OCI-LY1 (cell line): ENCODE measurements at regions not wholly inside any gene's neighbourhood (a gene's known extent, or its start where the extent isn't known, plus 50 kb on each side); places are given as distances from the start of the nearest gene placed in this dataset.

Source experiments
- H2AFZ ChIP-seq: fragments of 200-600 bp; sonication (generic), shearing (Covaris generic); 2 replicates; pipeline ENCODE4 v1.6.0; 2014; ENCODE audit warnings: antibody characterized with exemption, mild to moderate bottlenecking, low read length
- H3F3A ChIP-seq: fragments of 200-600 bp; sonication (generic), shearing (Covaris generic); 2 replicates; pipeline ENCODE4 v1.6.0; 2014; ENCODE audit warnings: mild to moderate bottlenecking, antibody characterized with exemption, low read length, moderate library complexity; ENCODE audit not compliant: insufficient read depth
- H3K27ac ChIP-seq: fragments of 200-600 bp; sonication (generic); 2 replicates; pipeline ENCODE4 v1.5.1; 2014; ENCODE audit warnings: low read length, mixed run types, mild to moderate bottlenecking, low read depth; ENCODE audit not compliant: poor library complexity, severe bottlenecking
- H3K27me3 ChIP-seq: fragments of 200-600 bp; sonication (generic); 2 replicates; pipeline ENCODE4 v1.6.0; 2014; ENCODE audit warnings: antibody characterized with exemption, mild to moderate bottlenecking, low read length, moderate library complexity; ENCODE audit not compliant: insufficient read depth
- H3K36me3 ChIP-seq: fragments of 200-600 bp; sonication (generic); 2 replicates; pipeline ENCODE4 v1.6.1; 2014; ENCODE audit warnings: mild to moderate bottlenecking, antibody characterized with exemption, low read length, moderate library complexity, mixed read lengths; ENCODE audit not compliant: insufficient read depth
- H3K4me1 ChIP-seq: fragments of 200-600 bp; sonication (generic); 2 replicates; pipeline ENCODE4 v1.5.1; 2014; ENCODE audit warnings: mild to moderate bottlenecking, low read length, moderate library complexity; ENCODE audit not compliant: insufficient read depth, severe bottlenecking
- H3K4me2 ChIP-seq: fragments of 200-600 bp; sonication (generic), shearing (Covaris generic); 2 replicates; pipeline ENCODE4 v1.6.1; 2014; ENCODE audit warnings: low read length
- H3K4me3 ChIP-seq: fragments of 200-600 bp; sonication (generic); 2 replicates; pipeline ENCODE4 v1.5.1; 2014; ENCODE audit warnings: low read length, low read depth, mild to moderate bottlenecking, mixed read lengths; ENCODE audit not compliant: poor library complexity, severe bottlenecking
- H3K79me2 ChIP-seq: fragments of 200-600 bp; shearing (Covaris generic); 2 replicates; pipeline ENCODE4 v1.6.1; 2016; ENCODE audit warnings: mixed run types, low read length, mixed read lengths; ENCODE audit not compliant: insufficient read depth
- H3K9ac ChIP-seq: fragments of 200-600 bp; sonication (generic), shearing (Covaris generic); 2 replicates; pipeline ENCODE4 v1.6.1; 2014; ENCODE audit warnings: mild to moderate bottlenecking, low read length, mixed read lengths
- H3K9me2 ChIP-seq: fragments of 200-600 bp; sonication (generic), shearing (Covaris generic); 2 replicates; pipeline ENCODE4 v1.6.1; 2014; ENCODE audit warnings: low read depth, mild to moderate bottlenecking, low read length, mixed read lengths
- H3K9me3 ChIP-seq: fragments of 200-600 bp; shearing (Covaris generic); 2 replicates; pipeline ENCODE4 v1.6.1; 2014; ENCODE audit warnings: low read length, mixed read lengths
- H4K20me1 ChIP-seq: fragments of 200-600 bp; sonication (generic), shearing (Covaris generic); 2 replicates; pipeline ENCODE4 v1.6.0; 2016; ENCODE audit warnings: mild to moderate bottlenecking, low read length; ENCODE audit not compliant: insufficient read depth
- EZH2 ChIP-seq: fragments of 200-600 bp; sonication (generic), shearing (Covaris generic); IDR thresholded peaks from 2 replicates; pipeline ENCODE4 v1.8.0; 2017; ENCODE audit warnings: borderline replicate concordance, mixed run types, mild to moderate bottlenecking, antibody characterized with exemption, low read length, moderate library complexity, mixed read lengths
- TF ChIP-seq, protein P1 (sequence below): fragments of 200-600 bp; sonication (generic), shearing (Covaris generic); IDR thresholded peaks from 2 replicates; pipeline ENCODE4 v1.5.1; 2017; ENCODE audit warnings: mild to moderate bottlenecking, antibody characterized with exemption, low read length, moderate library complexity, mixed read lengths

DNA sequence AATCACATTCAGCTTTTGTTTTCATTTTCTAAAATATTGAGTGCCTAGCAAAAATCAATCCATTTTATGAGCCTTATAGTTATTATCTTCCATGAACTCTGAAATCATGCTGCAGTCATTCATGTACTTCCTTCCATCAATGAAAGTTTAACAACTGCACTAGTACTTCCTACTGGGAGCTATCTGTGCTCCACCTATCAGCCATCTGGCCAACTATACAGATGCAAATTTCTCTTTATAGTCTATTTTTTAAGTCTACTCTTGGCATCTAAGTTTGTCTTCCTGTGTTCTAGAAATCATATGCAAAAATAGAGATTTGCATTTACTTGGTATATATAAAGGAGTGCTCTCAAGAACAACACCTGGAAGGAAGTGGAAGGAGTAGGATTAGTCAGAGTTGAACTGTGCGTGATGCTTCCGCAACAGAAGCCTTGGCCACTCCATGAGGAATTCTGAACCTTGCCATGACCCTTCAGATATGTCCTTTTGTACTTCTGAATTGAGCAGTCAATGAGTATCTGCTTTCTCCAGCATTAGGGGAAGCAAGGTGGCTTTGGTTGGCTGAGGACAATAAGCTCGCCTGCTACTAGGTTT lies 403.2 kb upstream of the ADAMTS5 start:
- Histone ChIP-seq H3K9ac (no peak overlapping the region), H4K20me1 (no peaks in the 10 kb centered on the region), H3K4me2 (no peak overlapping the region), H3K4me3 (no peak overlapping the region), H3K79me2 (no peaks in the 10 kb centered on the region), H3K9me2 (no peaks in the 10 kb centered on the region), H2AFZ (no peak overlapping the region), H3F3A (no peaks in the 10 kb centered on the region), H3K27me3 (no peaks in the 10 kb centered on the region), H3K4me1 (no peaks in the 10 kb centered on the region), H3K9me3 (no peaks in the 10 kb centered on the region), H3K27ac (no peak overlapping the region), H3K36me3 (no peaks in the 10 kb centered on the region)
- no peak for TF ChIP-seq EZH2
- TF ChIP-seq, protein P1, sequence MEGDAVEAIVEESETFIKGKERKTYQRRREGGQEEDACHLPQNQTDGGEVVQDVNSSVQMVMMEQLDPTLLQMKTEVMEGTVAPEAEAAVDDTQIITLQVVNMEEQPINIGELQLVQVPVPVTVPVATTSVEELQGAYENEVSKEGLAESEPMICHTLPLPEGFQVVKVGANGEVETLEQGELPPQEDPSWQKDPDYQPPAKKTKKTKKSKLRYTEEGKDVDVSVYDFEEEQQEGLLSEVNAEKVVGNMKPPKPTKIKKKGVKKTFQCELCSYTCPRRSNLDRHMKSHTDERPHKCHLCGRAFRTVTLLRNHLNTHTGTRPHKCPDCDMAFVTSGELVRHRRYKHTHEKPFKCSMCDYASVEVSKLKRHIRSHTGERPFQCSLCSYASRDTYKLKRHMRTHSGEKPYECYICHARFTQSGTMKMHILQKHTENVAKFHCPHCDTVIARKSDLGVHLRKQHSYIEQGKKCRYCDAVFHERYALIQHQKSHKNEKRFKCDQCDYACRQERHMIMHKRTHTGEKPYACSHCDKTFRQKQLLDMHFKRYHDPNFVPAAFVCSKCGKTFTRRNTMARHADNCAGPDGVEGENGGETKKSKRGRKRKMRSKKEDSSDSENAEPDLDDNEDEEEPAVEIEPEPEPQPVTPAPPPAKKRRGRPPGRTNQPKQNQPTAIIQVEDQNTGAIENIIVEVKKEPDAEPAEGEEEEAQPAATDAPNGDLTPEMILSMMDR = no peak

DNA sequence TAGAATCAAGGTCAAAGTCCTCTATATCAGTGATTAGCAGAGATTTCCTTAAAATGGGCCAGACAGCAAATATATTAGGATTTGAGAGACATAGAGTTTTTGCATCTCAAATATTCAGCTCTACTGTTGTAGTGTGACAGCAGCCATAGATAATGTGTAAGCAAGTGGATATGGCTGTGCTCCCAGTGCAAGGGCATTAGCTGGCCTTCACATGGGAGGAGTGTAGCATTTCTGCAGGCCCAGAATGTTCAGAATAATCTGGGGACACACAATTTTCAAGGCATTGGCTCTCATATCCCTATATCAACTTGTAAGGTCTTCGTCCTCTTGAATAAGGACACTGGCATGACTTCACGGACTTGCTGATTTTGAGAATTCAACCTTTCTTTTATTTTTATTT lies 402.3 kb upstream of the ADAMTS5 start:
- H3K4me3 ChIP-seq = no peak overlapping the region
- no peak overlapping the region for H3K4me2 ChIP-seq
- H4K20me1 ChIP-seq = no peaks in the 10 kb centered on the region
- no peaks in the 10 kb centered on the region for H3K9me3 ChIP-seq
- H3F3A ChIP-seq = no peaks in the 10 kb centered on the region
- H3K27me3 ChIP-seq = no peaks in the 10 kb centered on the region
- H3K4me1 ChIP-seq = no peaks in the 10 kb centered on the region
- TF ChIP-seq EZH2 = no peak
- TF ChIP-seq, protein P1 = no peak
- no peak overlapping the region for H3K9ac ChIP-seq
- no peaks in the 10 kb centered on the region for H3K9me2 ChIP-seq
- no peaks in the 10 kb centered on the region for H3K79me2 ChIP-seq
- no peaks in the 10 kb centered on the region for H3K36me3 ChIP-seq
- H2AFZ ChIP-seq = no peak overlapping the region
- no peak overlapping the region for H3K27ac ChIP-seq

DNA sequence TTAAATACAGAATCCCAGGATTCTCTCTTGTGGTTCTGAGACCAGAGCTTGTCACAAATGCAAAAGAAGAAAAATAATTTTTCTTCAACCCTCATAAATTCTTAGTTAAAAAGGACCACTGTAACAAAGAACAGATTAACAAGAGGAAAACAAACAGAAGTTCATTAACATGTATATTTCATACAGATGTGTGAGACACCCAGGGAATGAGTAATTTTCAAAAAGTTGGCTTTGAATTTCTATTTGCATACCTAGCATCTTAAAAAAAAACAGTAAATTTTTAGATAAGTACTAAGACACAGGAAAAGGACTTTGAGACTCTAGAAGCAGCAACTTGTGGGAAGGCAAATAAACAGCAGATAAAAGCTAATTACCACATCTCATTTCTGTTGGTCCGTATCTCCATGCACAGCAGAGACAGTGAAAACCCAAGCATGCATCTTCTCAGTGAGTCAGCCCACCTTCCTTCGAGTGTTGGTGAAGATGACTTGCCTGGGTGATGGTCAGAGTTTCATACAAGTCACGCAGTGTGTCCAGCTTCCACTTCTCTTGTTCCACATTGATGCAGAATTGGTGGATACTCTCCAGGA lies 399.9 kb upstream of the ADAMTS5 start:
- H2AFZ ChIP-seq = no peak overlapping the region
- no peak overlapping the region for H3K4me2 ChIP-seq
- no peaks in the 10 kb centered on the region for H3K36me3 ChIP-seq
- TF ChIP-seq EZH2 = no peak
- TF ChIP-seq, protein P1 = no peak
- H3K27ac ChIP-seq = no peak overlapping the region
- no peaks in the 10 kb centered on the region for H4K20me1 ChIP-seq
- H3K27me3 ChIP-seq = no peaks in the 10 kb centered on the region
- no peaks in the 10 kb centered on the region for H3F3A ChIP-seq
- no peaks in the 10 kb centered on the region for H3K9me2 ChIP-seq
- no peak overlapping the region for H3K4me3 ChIP-seq
- no peaks in the 10 kb centered on the region for H3K9me3 ChIP-seq
- H3K79me2 ChIP-seq = no peaks in the 10 kb centered on the region
- no peaks in the 10 kb centered on the region for H3K4me1 ChIP-seq
- no peak overlapping the region for H3K9ac ChIP-seq
